Keratinocyte (primary cell): ENCODE measurements at regions not wholly inside any gene's neighbourhood (a gene's known extent, or its start where the extent isn't known, plus 50 kb on each side); places are given as distances from the start of the nearest gene placed in this dataset.
"Not testable (repeated sequence)": the region's sequence is repeated elsewhere in the genome, so short reads cannot be mapped to it uniquely, and the experiment has no call there.

ENCODE experiments used
- DNase-seq: peaks from one replicate; pipeline ENCODE4 v3.0.0-alpha.2; 2011; ENCODE audit warnings: low read depth, missing footprints, low spot score
- FAIRE-seq: peaks from 2 replicates; lab custom pipeline; 2011; peaks lifted over from hg19 to GRCh38; lab: Jason Lieb, UNC
- H2AFZ ChIP-seq: 2 replicates; pipeline ENCODE4 v1.6.0; 2012; ENCODE audit warnings: low read length, control low read depth, inconsistent platforms; ENCODE audit not compliant: control insufficient read depth
- H3K27ac ChIP-seq: 2 replicates; pipeline ENCODE4 v1.5.1; 2011; ENCODE audit warnings: low read length; ENCODE audit not compliant: control insufficient read depth, insufficient read depth
- H3K27me3 ChIP-seq: 3 replicates; pipeline ENCODE4 v1.6.0; 2011; ENCODE audit warnings: low read length; ENCODE audit not compliant: control insufficient read depth, insufficient read depth; ENCODE audit errors: extremely low read depth
- H3K36me3 ChIP-seq, 2 experiments: 2 replicates in 1 of 2; 3 replicates in 1 of 2; pipeline ENCODE4 v1.5.1; 2011; ENCODE audit warnings: low read length in 2 of 2, mild to moderate bottlenecking in 1 of 2; ENCODE audit not compliant: control insufficient read depth in 2 of 2, insufficient read depth in 2 of 2; ENCODE audit errors: extremely low read depth in 1 of 2
- H3K4me1 ChIP-seq: 3 replicates; pipeline ENCODE4 v1.5.1; 2011; ENCODE audit warnings: low read length; ENCODE audit not compliant: control insufficient read depth, insufficient read depth; ENCODE audit errors: extremely low read depth
- H3K4me2 ChIP-seq: 3 replicates; pipeline ENCODE4 v1.6.0; 2011; ENCODE audit warnings: low read depth, low read length; ENCODE audit not compliant: control insufficient read depth, insufficient read depth; ENCODE audit errors: extremely low read depth
- H3K4me3 ChIP-seq, 3 experiments: fragments of 200-600 bp in 1 of 3; sonication (generic) in 1 of 3; 2 replicates in 2 of 3; 3 replicates in 1 of 3; pipeline ENCODE4 v1.5.1; 2011 to 2016; ENCODE audit warnings: low read length in 3 of 3, mild to moderate bottlenecking in 3 of 3, control low read depth in 2 of 3, inconsistent platforms in 1 of 3, low read depth in 1 of 3, mixed read lengths in 1 of 3, mixed run types in 1 of 3, moderate library complexity in 1 of 3; ENCODE audit not compliant: control insufficient read depth in 2 of 3, insufficient read depth in 2 of 3; ENCODE audit errors: extremely low read depth in 1 of 3
- H3K79me2 ChIP-seq: 2 replicates; pipeline ENCODE4 v1.6.0; 2012; ENCODE audit warnings: low read length; ENCODE audit not compliant: control insufficient read depth, insufficient read depth
- H3K9ac ChIP-seq: 3 replicates; pipeline ENCODE4 v1.6.0; 2011; ENCODE audit warnings: low read length; ENCODE audit not compliant: control insufficient read depth, insufficient read depth; ENCODE audit errors: extremely low read depth
- H3K9me1 ChIP-seq: 3 replicates; pipeline ENCODE4 v1.6.0; 2011; ENCODE audit warnings: low read length; ENCODE audit not compliant: control insufficient read depth, insufficient read depth; ENCODE audit errors: extremely low read depth
- H3K9me3 ChIP-seq: 2 replicates; pipeline ENCODE4 v1.5.1; 2012; ENCODE audit warnings: low read depth, low read length; ENCODE audit not compliant: control insufficient read depth
- H4K20me1 ChIP-seq: 3 replicates; pipeline ENCODE4 v1.6.0; 2011; ENCODE audit warnings: low read length; ENCODE audit not compliant: control insufficient read depth, insufficient read depth; ENCODE audit errors: extremely low read depth
- CTCF ChIP-seq, 3 experiments: IDR thresholded peaks in 1 of 3; conservative IDR thresholded peaks in 1 of 3; optimal IDR thresholded peaks in 1 of 3; 2 replicates in 2 of 3; 3 replicates in 1 of 3; pipeline versions ENCODE3 to v1.5.1; 2011; ENCODE audit warnings: low read length in 3 of 3, mild to moderate bottlenecking in 3 of 3, moderate library complexity in 2 of 3, control low read depth in 1 of 3, inconsistent platforms in 1 of 3; ENCODE audit not compliant: insufficient read depth in 2 of 3; ENCODE audit errors: extremely low read depth in 1 of 3
- EZH2 ChIP-seq: IDR thresholded peaks from one replicate; pipeline ENCODE4 v1.6.1; 2012; ENCODE audit warnings: inconsistent platforms, mild to moderate bottlenecking, low read length, moderate library complexity
- dilution Hi-C: fragments of 300-500 bp; cut with MboI; formaldehyde crosslinking; loops from one replicate; pipeline ENCODE4 v1.7.0; 2020; ENCODE audit warnings: low sequenced_read_pairs; ENCODE audit not compliant: extremely low pct_ligation_motif_present

GRCh38 chr6:166235666-166236292 lies 68.1 kb upstream of the TBXT start:
- no peak for FAIRE-seq
- no peak overlapping the region for H3K9ac ChIP-seq

GRCh38 chr6:166231181-166231580 lies 63.5 kb upstream of the TBXT start:
- DNase-seq, FAIRE-seq, H3K9me3 ChIP-seq, H3K4me3 ChIP-seq, H3K27me3 ChIP-seq, H3K36me3 ChIP-seq, H3K4me2 ChIP-seq, H3K27ac ChIP-seq, H4K20me1 ChIP-seq, H3K4me1 ChIP-seq, H2AFZ ChIP-seq, H3K79me2 ChIP-seq, H3K9ac ChIP-seq, dilution Hi-C loops, H3K9me1 ChIP-seq: not testable (repeated sequence)

More at GRCh38 chr6:166235666-166236292, 68.1 kb upstream of the TBXT start:
- DNase-seq, result no peak
- TF ChIP-seq EZH2, result no peak
- no peak for TF ChIP-seq CTCF (optimal IDR thresholded peaks at IDR 0.05 in 1 of 3, IDR thresholded peaks at IDR 0.05 in 1 of 3, conservative IDR thresholded peaks at IDR 0.05 in 1 of 3; ENCODE audit: extremely low read depth in 1 of 3, insufficient read depth in 2 of 3, low read length in 3 of 3)
- dilution Hi-C loops, result no loop called here
- no peak overlapping the region for H3K4me2 ChIP-seq
- no peaks in the 10 kb centered on the region for H3K36me3 ChIP-seq
- H4K20me1 ChIP-seq, result no peaks in the 10 kb centered on the region
- H3K79me2 ChIP-seq, result no peaks in the 10 kb centered on the region
- no peaks in the 10 kb centered on the region for H3K9me3 ChIP-seq
- no peak overlapping the region for H3K27ac ChIP-seq
- H2AFZ ChIP-seq, result no peak overlapping the region
- H3K4me3 ChIP-seq, result no peak overlapping the region
- H3K4me1 ChIP-seq, result no peaks in the 10 kb centered on the region
- no peaks in the 10 kb centered on the region for H3K9me1 ChIP-seq
- H3K27me3 ChIP-seq, result no peaks in the 10 kb centered on the region
